ENCODE measurements at regions not wholly inside any gene's neighbourhood (a gene's known extent, or its start where the extent isn't known, plus 50 kb on each side); places are given as distances from the start of the nearest gene placed in this dataset.

GRCh38 chr5:1971944-1972343 lies 89.2 kb upstream of the IRX4 start:
- TF ChIP-seq CTCF (conservative IDR thresholded peaks at IDR 0.05; ENCODE audit: low read length) (no peak), EZH2phosphoT487 (IDR thresholded peaks at IDR 0.05; ENCODE audit: borderline replicate concordance) (no peak)

Data from Loucy (cell line).